Nephron progenitor cell (in vitro differentiated cells): ENCODE measurements at regions not wholly inside any gene's neighbourhood (a gene's known extent, or its start where the extent isn't known, plus 50 kb on each side); places are given as distances from the start of the nearest gene placed in this dataset.
"Not testable (repeated sequence)": the region's sequence is repeated elsewhere in the genome, so short reads cannot be mapped to it uniquely, and the experiment has no call there.

Experiments
- DNase-seq: peaks from one replicate; pipeline ENCODE4 v3.0.0; 2021
- H3K27ac Mint-ChIP-seq: 2 replicates; pipeline ENCODE4 v1.8.0; 2021; ENCODE audit warnings: mild to moderate bottlenecking, moderate library complexity, mixed read lengths
- H3K27me3 Mint-ChIP-seq: 2 replicates; pipeline ENCODE4 v1.8.0; 2021; ENCODE audit warnings: mild to moderate bottlenecking, low read depth, mixed read lengths; ENCODE audit not compliant: poor library complexity
- H3K36me3 Mint-ChIP-seq: 2 replicates; pipeline ENCODE4 v1.8.0; 2021; ENCODE audit warnings: low read depth, mixed read lengths
- H3K4me1 Mint-ChIP-seq: 2 replicates; pipeline ENCODE4 v1.8.0; 2021; ENCODE audit warnings: mixed read lengths
- H3K4me3 Mint-ChIP-seq: 2 replicates; pipeline ENCODE4 v1.8.0; 2021; ENCODE audit warnings: mild to moderate bottlenecking, moderate library complexity, mixed read lengths
- H3K9me3 Mint-ChIP-seq: 2 replicates; pipeline ENCODE4 v1.8.0; 2021; ENCODE audit warnings: mild to moderate bottlenecking, moderate library complexity, mixed read lengths
- CTCF ChIP-seq: fragments of 200-600 bp; sonication (generic); IDR thresholded peaks from 2 replicates; pipeline ENCODE4 v1.5.0; 2021; ENCODE audit warnings: antibody characterized with exemption

- Mint-ChIP-seq H3K4me3 (no peak overlapping the region), H3K27me3 (peaks cover 4% of the 10 kb centered on the region), H3K27ac (no peak overlapping the region), H3K4me1 (peaks cover 6% of the 10 kb centered on the region), H3K36me3 (peaks cover 14% of the 10 kb centered on the region), H3K9me3 (peaks cover 10% of the 10 kb centered on the region)
- no peak for TF ChIP-seq CTCF
- no peak for DNase-seq
These were observed 169.0 kb upstream of the GRK3 start for GRCh38 chr22:25395468-25395867.

- Mint-ChIP-seq H3K4me3 (no peak overlapping the region), H3K27ac (no peak overlapping the region), H3K4me1 (peaks cover 6% of the 10 kb centered on the region), H3K9me3 (peaks cover 10% of the 10 kb centered on the region), H3K27me3 (peaks cover 4% of the 10 kb centered on the region), H3K36me3 (peaks cover 14% of the 10 kb centered on the region)
- no peak for TF ChIP-seq CTCF
- no peak for DNase-seq
These were observed 168.6 kb upstream of the GRK3 start for GRCh38 chr22:25395915-25396314.

- Mint-ChIP-seq H3K36me3 (peaks cover 14% of the 10 kb centered on the region), H3K27me3 (peaks cover 4% of the 10 kb centered on the region), H3K4me1 (peaks cover 12% of the 10 kb centered on the region), H3K4me3 (no peak overlapping the region), H3K9me3 (peaks cover 10% of the 10 kb centered on the region), H3K27ac (no peak overlapping the region)
- TF ChIP-seq CTCF: no peak
- no peak for DNase-seq
These were observed 167.8 kb upstream of the GRK3 start for GRCh38 chr22:25396615-25397200.

GRCh38 chr22:25397616-25398015 lies 166.9 kb upstream of the GRK3 start:
- no peak for DNase-seq
- no peak for TF ChIP-seq CTCF
- H3K4me3 Mint-ChIP-seq: no peak overlapping the region
- peaks cover 21% of the 10 kb centered on the region for H3K4me1 Mint-ChIP-seq
- peaks cover 14% of the 10 kb centered on the region for H3K36me3 Mint-ChIP-seq
- H3K9me3 Mint-ChIP-seq: peaks cover 10% of the 10 kb centered on the region
- no peak overlapping the region for H3K27ac Mint-ChIP-seq
- H3K27me3 Mint-ChIP-seq: peaks cover 9% of the 10 kb centered on the region

- not testable (repeated sequence) for H3K27ac Mint-ChIP-seq, DNase-seq, H3K4me3 Mint-ChIP-seq, H3K27me3 Mint-ChIP-seq
- Mint-ChIP-seq H3K4me1 (peaks cover 31% of the 10 kb centered on the region), H3K9me3 (peaks cover 10% of the 10 kb centered on the region), H3K36me3 (peaks cover 14% of the 10 kb centered on the region)
These were observed 165.8 kb upstream of the GRK3 start for GRCh38 chr22:25398591-25399062.

- Mint-ChIP-seq H3K36me3 (peaks cover 14% of the 10 kb centered on the region), H3K4me1 (peaks cover 38% of the 10 kb centered on the region), H3K27ac (no peak overlapping the region), H3K4me3 (no peak overlapping the region), H3K27me3 (peaks cover 10% of the 10 kb centered on the region), H3K9me3 (peaks cover 10% of the 10 kb centered on the region)
- DNase-seq: no peak
- TF ChIP-seq CTCF: no peak
These were observed 164.8 kb upstream of the GRK3 start for GRCh38 chr22:25399649-25400151.
